ENCODE measurements at regions not wholly inside any gene's neighbourhood (a gene's known extent, or its start where the extent isn't known, plus 50 kb on each side); places are given as distances from the start of the nearest gene placed in this dataset.
"Not testable (repeated sequence)": the region's sequence is repeated elsewhere in the genome, so short reads cannot be mapped to it uniquely, and the experiment has no call there.

DNA sequence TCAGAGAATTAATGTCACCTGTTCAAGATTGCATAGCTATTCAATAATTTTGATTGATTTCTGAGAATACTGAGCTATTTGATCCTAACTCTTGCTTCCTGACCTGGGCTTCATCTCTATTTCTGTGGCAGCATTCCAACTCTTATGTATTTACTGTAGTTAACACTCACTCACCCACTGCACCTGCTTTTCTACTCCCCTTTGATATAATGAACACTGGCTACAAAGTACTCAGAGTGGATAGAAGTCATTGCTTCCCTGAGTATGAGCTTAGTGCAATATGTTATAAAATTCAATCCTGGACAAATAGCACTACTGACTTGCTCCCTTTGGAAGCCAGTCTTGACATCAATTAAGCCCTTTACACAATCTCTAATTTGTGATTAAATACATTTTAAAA, 117.2 kb downstream of the APIP start:
- no peak overlapping the region for H3K4me3 ChIP-seq
- ATAC-seq, result no peak
- BruUV-seq (replicated peaks), result no TSS peak

DNA sequence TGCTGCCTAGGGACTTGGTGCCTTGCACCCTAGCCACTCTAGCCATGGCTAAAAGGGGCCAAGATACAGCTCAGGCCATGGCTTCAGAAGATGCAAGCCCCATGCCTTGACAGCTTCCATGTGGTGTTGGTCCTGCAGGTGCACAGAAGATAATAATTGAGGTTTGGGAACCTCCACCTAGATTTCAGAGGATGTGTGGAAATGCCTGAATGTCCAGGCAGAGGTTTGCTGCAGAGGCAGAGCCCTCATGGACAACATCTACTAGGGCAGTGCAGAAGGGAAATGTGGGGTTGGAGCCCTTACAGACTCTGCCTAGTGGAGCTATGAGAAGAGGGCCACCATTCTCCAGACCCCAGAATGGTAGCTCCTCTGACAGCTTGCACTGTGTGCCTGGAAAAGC, 118.7 kb downstream of the APIP start:
- H3K9me3 ChIP-seq (replicated peaks; ENCODE audit: control insufficient read depth, insufficient read depth, low read length); H4K20me1 ChIP-seq (ENCODE audit: control insufficient read depth, insufficient read depth); POLR2A ChIA-PET; intact Hi-C loops (cut with micrococcal nuclease; ENCODE audit: unreplicated experiment); H3K27ac ChIP-seq (ENCODE audit: control insufficient read depth, insufficient read depth); H3K9ac ChIP-seq (ENCODE audit: control insufficient read depth, insufficient read depth, low read length); CTCF ChIA-PET; DNase-seq (ENCODE audit: low read depth, low spot score); H3K4me2 ChIP-seq (ENCODE audit: control insufficient read depth, insufficient read depth); H3K27me3 ChIP-seq (replicated peaks in 1 of 2; ENCODE audit: control insufficient read depth in 2 of 2, insufficient read depth in 2 of 2, low read length in 1 of 2); H2AFZ ChIP-seq (ENCODE audit: control insufficient read depth, low read depth, low read length); ATAC-seq; FAIRE-seq; H3K4me1 ChIP-seq (ENCODE audit: control insufficient read depth, insufficient read depth, low read length); H3K79me2 ChIP-seq (ENCODE audit: control insufficient read depth, insufficient read depth, low read length); H3K4me3 ChIP-seq; BruUV-seq (replicated peaks); in situ Hi-C loops (cut with MboI); SMC1A ChIA-PET (ENCODE audit: uncharacterized antibody, unreplicated experiment); RAD21 ChIA-PET (ENCODE audit: unreplicated experiment); H3K36me3 ChIP-seq (ENCODE audit: control insufficient read depth in 2 of 2, insufficient read depth in 2 of 2, low read length in 1 of 2): not testable (repeated sequence)

More for the DNA sequence above, 117.2 kb downstream of the APIP start:
- no peak for DNase-seq (ENCODE audit: low read depth, low spot score)
- TF ChIP-seq RCOR1 (conservative IDR thresholded peaks at IDR 0.05; ENCODE audit: low read depth, low read length) (no peak), STAT3 (IDR thresholded peaks at IDR 0.05; ENCODE audit: low read depth, low read length) (no peak), CREM (IDR thresholded peaks at IDR 0.05; ENCODE audit: low read depth) (no peak), PBX3 (IDR thresholded peaks at IDR 0.05; ENCODE audit: insufficient replicate concordance, low read depth, low read length) (no peak), ZBTB11 (CRISPR knock-in tag; IDR thresholded peaks at IDR 0.05) (no peak), KAT2A (conservative IDR thresholded peaks at IDR 0.05; ENCODE audit: control insufficient read depth, low read depth, low read length) (no peak), CREB1 (IDR thresholded peaks at IDR 0.05; ENCODE audit: low read depth) (no peak), NR2C1 (IDR thresholded peaks at IDR 0.05) (no peak)
- TF ChIP-seq, protein P1, sequence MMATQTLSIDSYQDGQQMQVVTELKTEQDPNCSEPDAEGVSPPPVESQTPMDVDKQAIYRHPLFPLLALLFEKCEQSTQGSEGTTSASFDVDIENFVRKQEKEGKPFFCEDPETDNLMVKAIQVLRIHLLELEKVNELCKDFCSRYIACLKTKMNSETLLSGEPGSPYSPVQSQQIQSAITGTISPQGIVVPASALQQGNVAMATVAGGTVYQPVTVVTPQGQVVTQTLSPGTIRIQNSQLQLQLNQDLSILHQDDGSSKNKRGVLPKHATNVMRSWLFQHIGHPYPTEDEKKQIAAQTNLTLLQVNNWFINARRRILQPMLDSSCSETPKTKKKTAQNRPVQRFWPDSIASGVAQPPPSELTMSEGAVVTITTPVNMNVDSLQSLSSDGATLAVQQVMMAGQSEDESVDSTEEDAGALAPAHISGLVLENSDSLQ (IDR thresholded peaks at IDR 0.05), result no peak
- Histone ChIP-seq H3K27me3 (replicated peaks in 1 of 2; ENCODE audit: control insufficient read depth in 2 of 2, insufficient read depth in 2 of 2, low read length in 1 of 2) (no peaks in the 10 kb centered on the region; a peak in 1 of 4 replicates), H3K27ac (ENCODE audit: control insufficient read depth, insufficient read depth) (no peak overlapping the region), H3K9ac (ENCODE audit: control insufficient read depth, insufficient read depth, low read length) (no peak overlapping the region), H3K79me2 (ENCODE audit: control insufficient read depth, insufficient read depth, low read length) (no peaks in the 10 kb centered on the region), H3K4me2 (ENCODE audit: control insufficient read depth, insufficient read depth) (no peak overlapping the region), H4K20me1 (ENCODE audit: control insufficient read depth, insufficient read depth) (no peaks in the 10 kb centered on the region), H3K4me1 (ENCODE audit: control insufficient read depth, insufficient read depth, low read length) (no peaks in the 10 kb centered on the region), H3K36me3 (ENCODE audit: control insufficient read depth in 2 of 2, insufficient read depth in 2 of 2, low read length in 1 of 2) (no peaks in the 10 kb centered on the region), H3K9me3 (replicated peaks; ENCODE audit: control insufficient read depth, insufficient read depth, low read length) (no peaks in the 10 kb centered on the region), H2AFZ (ENCODE audit: control insufficient read depth, low read depth, low read length) (no peak overlapping the region)
- SMC1A ChIA-PET (ENCODE audit: uncharacterized antibody, unreplicated experiment), result no interaction called here
- in situ Hi-C loops (cut with MboI) (no loop called here), intact Hi-C loops (cut with micrococcal nuclease; ENCODE audit: unreplicated experiment) (no loop called here)
- POLR2A ChIA-PET, result no interaction called here
- RAD21 ChIA-PET (ENCODE audit: unreplicated experiment), result no interaction called here
- CTCF ChIA-PET, result no interaction called here
- FAIRE-seq, result no peak

Data from GM12878 (cell line).